Sigmoid colon (tissue), 6 donors: ENCODE measurements at regions not wholly inside any gene's neighbourhood (a gene's known extent, or its start where the extent isn't known, plus 50 kb on each side); places are given as distances from the start of the nearest gene placed in this dataset.

Source experiments
- DNase-seq: peaks from one replicate; pipeline ENCODE4 v3.0.0-alpha.2; 2019
- H3K27ac ChIP-seq, 4 donors: fragments of 200-600 bp; sonication (generic); one replicate each; pipeline ENCODE4 v1.5.1; 2016 to 2019; ENCODE audit warnings: mild to moderate bottlenecking in 1 of 4
- H3K27me3 ChIP-seq, 3 donors: fragments of 200-600 bp; sonication (generic); one replicate each; pipeline ENCODE4 v1.5.1; 2019; ENCODE audit warnings: mild to moderate bottlenecking in 1 of 3
- H3K36me3 ChIP-seq, 4 donors: fragments of 200-600 bp; sonication (generic); one replicate each; pipeline ENCODE4 v1.5.1; 2016 to 2019
- H3K4me1 ChIP-seq, 4 donors: fragments of 200-600 bp; sonication (generic); one replicate each; pipeline ENCODE4 v1.5.1; 2017 to 2019
- H3K4me3 ChIP-seq, 4 donors: fragments of 200-600 bp; sonication (generic); one replicate each; pipeline ENCODE4 v1.5.1; 2017 to 2019; ENCODE audit warnings: mild to moderate bottlenecking in 2 of 4, moderate library complexity in 1 of 4
- H3K9me3 ChIP-seq, 4 donors: fragments of 200-600 bp in 3 of 4; sonication (generic) in 3 of 4; one replicate each; pipeline versions ENCODE4 v1.5.1 to v1.6.1; 2013 to 2019
- CTCF ChIP-seq, 4 experiments: fragments of 450-650 bp in 3 of 4; fragments of 200-600 bp in 1 of 4; IDR thresholded peaks; one replicate each; pipeline ENCODE4 v1.5.1; 2016 to 2019; ENCODE audit warnings: antibody characterized with exemption in 4 of 4, mild to moderate bottlenecking in 3 of 4, moderate library complexity in 2 of 4
- EP300 ChIP-seq, 4 donors: sonication (generic); formaldehyde crosslinking; IDR thresholded peaks; one replicate each; pipeline ENCODE4 v1.6.1; 2017; ENCODE audit warnings: antibody characterized with exemption in 4 of 4
- POLR2A ChIP-seq, 2 donors: fragments of 450-650 bp; IDR thresholded peaks; one replicate each; pipeline ENCODE4 v1.6.1; 2016; ENCODE audit warnings: antibody characterized with exemption in 2 of 2, mild to moderate bottlenecking in 2 of 2, moderate library complexity in 2 of 2
- POLR2AphosphoS5 ChIP-seq, 4 donors: sonication (generic); formaldehyde crosslinking; IDR thresholded peaks; one replicate each; pipeline ENCODE4 v1.6.1; 2017; ENCODE audit warnings: antibody characterized with exemption in 4 of 4
- WGBS, 2 donors: extraction: QIAGEN DNeasy Blood & Tissue Kit; methylation state at CpG; one replicate each; pipeline ENCODE4 v1.1.7; 2013; 5-methylcytosine and 5-hydroxymethylcytosine counted together
- intact Hi-C: fragments of 100-400 bp; cut with DNase I; formaldehyde crosslinking; loops from one replicate; pipeline ENCODE4 v1.15.1; 2023
- donor health status: healthy with polysubstance abuse.
- donor health status: healthy.

DNA sequence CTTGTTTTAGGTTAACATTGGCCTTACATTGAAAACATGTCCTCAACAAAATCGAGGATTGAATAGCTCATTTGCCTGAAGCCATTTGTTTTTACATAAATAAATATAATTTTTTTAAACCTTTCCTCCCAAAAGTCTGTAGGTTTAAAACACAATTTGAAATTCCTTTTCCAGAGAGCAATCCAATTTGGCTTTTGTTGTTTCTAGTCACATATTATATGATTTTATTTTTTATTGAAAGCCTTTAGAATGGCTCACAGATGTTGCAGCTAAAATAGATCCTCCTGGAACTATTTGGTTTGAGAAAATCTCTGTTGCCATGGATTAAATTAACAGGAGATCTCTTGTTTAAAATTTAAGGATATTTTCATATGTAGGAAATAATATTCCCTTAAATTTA, 512.6 kb downstream of the KLF5 start:
- Histone ChIP-seq H3K27me3 (no peaks in the 10 kb centered on the region), H3K27ac (no peak overlapping the region), H3K4me3 (no peak overlapping the region), H3K9me3 (no peaks in the 10 kb centered on the region), H3K36me3 (no peaks in the 10 kb centered on the region), H3K4me1 (no peaks in the 10 kb centered on the region)
- 80 to 88% methylated on average over 1 of the region's 1 CpG for WGBS, 2 donors
- TF ChIP-seq POLR2AphosphoS5 (IDR thresholded peaks at IDR 0.05) = no peak
- intact Hi-C loops = no loop called here
- DNase-seq = no peak

DNA sequence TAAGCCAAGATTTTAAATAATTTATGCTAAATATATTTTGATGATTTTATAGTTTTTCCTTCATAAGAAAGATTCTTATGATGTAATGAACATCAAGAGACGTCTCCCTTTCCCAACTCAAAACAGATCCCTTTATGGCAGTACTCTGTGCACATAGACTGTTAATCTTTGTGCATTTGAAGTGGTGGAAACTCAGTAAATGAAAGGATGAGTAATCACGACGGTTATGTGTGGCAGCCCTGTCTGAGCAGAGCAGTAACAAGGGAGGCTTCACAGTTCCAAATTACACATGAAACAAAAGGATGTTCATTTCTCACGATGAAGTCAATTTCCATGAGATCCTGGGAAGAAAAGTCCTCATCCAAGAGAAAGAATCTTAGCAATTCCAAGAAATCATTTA, 498.1 kb downstream of the KLF5 start:
- H3K36me3 ChIP-seq = no peaks in the 10 kb centered on the region
- H3K4me3 ChIP-seq = no peak overlapping the region
- no peak for DNase-seq
- WGBS, 2 donors = 59 to 79% methylated on average over 4 of the region's 4 CpGs
- TF ChIP-seq POLR2A (IDR thresholded peaks at IDR 0.05) = no peak
- TF ChIP-seq POLR2AphosphoS5 (IDR thresholded peaks at IDR 0.05) = no peak
- TF ChIP-seq CTCF (IDR thresholded peaks at IDR 0.05) = no peak
- H3K9me3 ChIP-seq = no peaks in the 10 kb centered on the region
- intact Hi-C loops = no loop called here
- H3K27ac ChIP-seq = no peak overlapping the region
- no peaks in the 10 kb centered on the region for H3K4me1 ChIP-seq
- H3K27me3 ChIP-seq = no peaks in the 10 kb centered on the region

DNA sequence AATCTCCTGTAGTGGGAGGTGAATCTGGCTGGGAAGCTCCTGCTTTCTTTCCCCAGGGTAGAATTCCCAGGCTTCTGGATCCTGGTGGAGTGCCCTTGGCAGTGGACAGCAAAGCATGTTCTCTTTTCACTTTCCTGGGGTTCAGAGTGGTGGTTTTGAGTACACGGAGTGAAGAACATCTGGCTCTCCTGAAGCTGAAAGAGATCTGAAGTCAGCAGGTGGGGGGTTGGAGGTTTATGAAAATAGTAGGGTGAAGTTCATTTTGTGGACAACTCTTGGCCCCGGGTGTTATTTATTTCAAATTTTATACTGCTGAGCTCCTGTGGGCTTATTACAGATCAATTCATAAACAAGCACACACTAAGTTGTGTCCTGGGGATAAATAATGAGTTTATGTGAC, 497.3 kb downstream of the KLF5 start:
- WGBS, 2 donors = 56 to 69% methylated on average over 2 of the region's 2 CpGs
- TF ChIP-seq EP300 (IDR thresholded peaks at IDR 0.05) (no peak), POLR2AphosphoS5 (IDR thresholded peaks at IDR 0.05) (no peak), CTCF (IDR thresholded peaks at IDR 0.05) (no peak)
- H3K36me3 ChIP-seq = no peaks in the 10 kb centered on the region
- H3K4me3 ChIP-seq = no peak overlapping the region
- no peak overlapping the region for H3K27ac ChIP-seq
- intact Hi-C loops = no loop called here
- no peaks in the 10 kb centered on the region for H3K27me3 ChIP-seq
- DNase-seq = no peak
- H3K4me1 ChIP-seq = no peaks in the 10 kb centered on the region
- H3K9me3 ChIP-seq = no peaks in the 10 kb centered on the region

GRCh38 chr13:73551736-73552135, 492.9 kb downstream of the KLF5 start:
- H3K27me3 ChIP-seq = no peaks in the 10 kb centered on the region
- no peak for DNase-seq
- intact Hi-C loops = no loop called here
- no peak overlapping the region for H3K4me3 ChIP-seq
- no peak overlapping the region for H3K27ac ChIP-seq
- no peaks in the 10 kb centered on the region for H3K36me3 ChIP-seq
- WGBS, 2 donors = 62 to 84% methylated on average over 2 of the region's 2 CpGs
- H3K4me1 ChIP-seq = no peaks in the 10 kb centered on the region
- no peaks in the 10 kb centered on the region for H3K9me3 ChIP-seq
- TF ChIP-seq CTCF (IDR thresholded peaks at IDR 0.05) = no peak
- no peak for TF ChIP-seq EP300 (IDR thresholded peaks at IDR 0.05)
- TF ChIP-seq POLR2AphosphoS5 (IDR thresholded peaks at IDR 0.05) = no peak

- H3K36me3 ChIP-seq = no peaks in the 10 kb centered on the region
- no peaks in the 10 kb centered on the region for H3K27me3 ChIP-seq
- no peaks in the 10 kb centered on the region for H3K9me3 ChIP-seq
- no peak for DNase-seq
- no peak overlapping the region for H3K27ac ChIP-seq
- intact Hi-C loops = no loop called here
- no peaks in the 10 kb centered on the region for H3K4me1 ChIP-seq
- 88 to 90% methylated on average over 3 of the region's 3 CpGs for WGBS, 2 donors
- no peak for TF ChIP-seq POLR2AphosphoS5 (IDR thresholded peaks at IDR 0.05)
- TF ChIP-seq POLR2A (IDR thresholded peaks at IDR 0.05) = no peak
- TF ChIP-seq CTCF (IDR thresholded peaks at IDR 0.05) = no peak
- no peak overlapping the region for H3K4me3 ChIP-seq
These were observed 490.9 kb downstream of the KLF5 start for GRCh38 chr13:73549717-73550116.
